H4 (cell line): ENCODE measurements at regions not wholly inside any gene's neighbourhood (a gene's known extent, or its start where the extent isn't known, plus 50 kb on each side); places are given as distances from the start of the nearest gene placed in this dataset.

Source experiments
- DNase-seq: peaks from one replicate; pipeline ENCODE4 v3.0.0-alpha.2; 2015; ENCODE audit warnings: low spot score

DNA sequence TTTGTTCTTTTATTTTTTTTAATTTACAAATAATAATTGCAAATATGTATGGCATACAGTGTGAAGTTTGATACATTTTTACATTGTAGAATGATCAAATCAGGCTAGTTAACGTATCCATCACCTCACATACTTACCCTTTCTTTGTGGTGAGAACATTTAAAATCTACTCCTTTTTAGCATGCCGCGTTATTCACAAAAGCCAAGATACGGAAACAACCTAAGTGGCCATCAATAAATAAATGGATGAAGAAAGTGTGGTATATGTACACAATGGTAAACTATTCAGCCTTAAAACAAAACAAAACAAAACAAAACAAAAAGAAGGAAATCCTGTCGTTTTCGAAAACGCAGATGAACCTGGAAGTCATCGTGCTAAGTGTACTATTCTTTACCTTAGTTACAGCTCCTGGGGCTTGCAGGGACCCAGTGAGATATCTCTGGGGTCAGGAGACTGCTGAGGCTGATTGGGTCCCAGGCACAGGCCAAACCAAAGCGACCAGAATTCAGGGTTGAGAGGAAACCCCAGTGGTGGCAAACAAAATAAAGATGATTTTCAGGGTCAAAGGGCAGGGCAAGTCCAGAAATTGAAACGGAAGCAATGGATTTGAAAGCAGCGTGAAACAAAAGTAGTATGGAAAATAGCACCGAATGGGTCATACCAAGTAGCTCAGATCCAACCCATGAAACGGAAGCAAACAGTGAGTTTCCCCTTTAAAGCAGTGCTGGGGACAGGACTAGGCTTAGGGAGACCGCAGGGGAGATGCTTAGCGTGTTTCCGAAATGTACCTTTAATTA is 188.2 kb downstream of the PLPP3 start:
- no peak for DNase-seq

DNA sequence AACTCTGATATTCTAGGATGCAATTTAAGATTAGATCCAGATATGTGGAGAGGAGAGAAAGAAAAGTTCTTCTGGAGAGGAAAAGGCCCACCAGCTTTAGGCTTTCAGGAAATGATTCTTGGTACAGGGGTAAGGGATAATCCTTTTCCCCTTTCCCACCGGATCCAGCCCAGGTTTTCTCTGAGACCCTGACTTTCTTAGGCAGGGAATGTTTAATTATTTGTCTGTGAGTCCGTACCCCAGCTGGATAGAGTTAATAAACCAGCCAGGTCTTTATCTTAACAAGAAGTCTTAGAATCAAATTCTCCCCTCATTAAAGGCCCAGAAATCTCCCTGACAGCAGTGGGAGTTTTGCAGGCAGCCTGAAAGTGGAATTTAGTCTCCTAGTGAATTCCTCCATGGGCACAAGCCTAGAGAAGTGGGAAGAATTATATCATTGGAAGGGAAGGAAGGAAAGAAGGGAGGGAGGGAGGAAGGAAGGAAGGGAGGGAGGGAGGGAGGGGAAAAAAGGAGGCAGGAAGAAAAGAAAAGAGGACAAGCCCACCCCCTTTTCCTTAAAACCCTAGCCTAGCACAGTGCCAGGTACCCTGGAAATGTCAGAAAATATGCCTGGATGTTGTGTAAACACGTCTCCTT is 189.0 kb downstream of the PLPP3 start:
- peak; percentile 38 for DNase-seq

DNA sequence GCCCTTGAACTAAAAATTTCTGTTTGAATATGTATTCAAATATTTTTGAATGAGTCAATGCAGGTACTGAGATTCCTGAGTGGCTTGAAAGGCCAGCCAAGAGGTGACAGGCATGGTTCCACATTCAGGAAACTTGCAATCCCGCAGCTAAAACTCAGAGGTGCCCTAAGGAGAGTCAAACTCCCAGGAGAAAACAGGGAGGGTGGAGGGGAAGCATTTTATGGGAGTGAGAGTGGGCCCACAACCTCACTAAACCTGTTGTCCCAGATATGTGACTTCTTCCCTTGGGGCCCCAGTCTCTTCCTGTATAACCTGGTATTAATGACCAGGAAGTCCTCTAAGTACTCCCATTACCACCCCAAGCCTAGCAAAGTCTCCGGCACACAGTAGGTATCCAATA is 189.6 kb downstream of the PLPP3 start:
- no peak for DNase-seq

DNA sequence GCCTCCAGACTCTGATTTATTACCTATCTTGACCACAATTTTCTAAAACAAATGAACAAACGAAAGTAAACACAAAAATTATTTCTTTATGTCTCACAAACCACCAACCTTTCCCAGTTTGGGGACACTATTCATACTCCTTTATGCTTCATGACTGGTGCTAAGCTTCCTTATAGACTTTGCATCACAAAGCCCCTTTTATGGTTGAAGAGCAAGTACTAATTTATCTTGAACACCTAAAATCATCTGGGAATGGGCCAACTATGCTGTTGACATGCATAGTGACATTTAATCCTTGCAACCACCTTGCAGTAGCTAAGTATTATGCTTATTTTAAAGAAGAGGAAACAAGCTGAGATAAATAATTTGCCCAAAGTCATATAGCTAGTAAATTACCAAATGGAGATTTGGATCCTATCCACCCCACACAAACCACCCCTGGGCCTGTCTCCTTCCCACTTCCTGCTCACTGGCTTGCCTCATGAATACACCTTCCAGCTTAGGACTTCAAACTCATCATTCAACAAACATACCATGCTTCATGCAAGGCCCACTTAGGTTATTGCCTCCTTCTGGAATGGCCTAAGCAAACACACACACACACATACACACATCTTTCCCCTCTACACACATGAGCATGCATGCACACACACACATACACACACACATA is 192.2 kb downstream of the PLPP3 start:
- peak; percentile 66 for DNase-seq

DNA sequence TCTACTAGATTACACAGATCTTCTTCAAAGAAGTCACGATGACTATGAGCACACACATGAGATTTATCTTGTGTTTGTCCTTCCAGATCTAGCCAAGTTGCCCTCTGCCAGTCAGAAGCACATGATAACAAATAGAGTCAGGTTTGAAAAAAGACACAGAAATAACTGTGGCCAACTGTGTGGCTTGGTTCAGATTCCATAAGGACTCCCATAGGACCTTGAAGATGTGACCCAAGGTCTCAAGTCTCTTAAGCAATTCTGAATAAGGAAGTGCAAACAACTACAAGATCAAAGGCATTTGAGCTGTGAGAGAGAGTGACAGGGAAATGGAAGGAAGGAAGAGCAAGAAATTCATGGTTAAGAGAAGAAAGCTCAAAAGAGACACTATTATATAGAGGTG is 194.0 kb downstream of the PLPP3 start:
- no peak for DNase-seq

DNA sequence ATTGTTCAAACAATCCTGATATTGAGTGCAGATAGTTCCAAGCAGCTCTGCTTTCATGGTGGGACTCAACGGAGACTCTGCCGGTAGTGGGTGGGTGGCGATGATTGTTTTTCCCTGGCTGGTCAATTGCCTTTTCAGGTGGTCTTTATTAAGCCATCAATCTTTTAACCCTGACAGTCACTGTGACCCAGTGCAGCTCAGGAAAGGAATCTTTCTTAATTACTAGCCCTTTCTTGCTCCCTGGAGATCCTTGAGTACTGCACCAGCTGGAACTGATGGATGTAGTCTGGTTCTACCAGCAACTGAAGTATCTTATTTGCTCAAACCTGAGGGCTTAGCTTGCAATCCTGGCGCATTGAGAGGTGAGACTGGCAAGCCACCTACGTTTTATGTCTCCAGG is 196.4 kb downstream of the PLPP3 start:
- DNase-seq: no peak

DNA sequence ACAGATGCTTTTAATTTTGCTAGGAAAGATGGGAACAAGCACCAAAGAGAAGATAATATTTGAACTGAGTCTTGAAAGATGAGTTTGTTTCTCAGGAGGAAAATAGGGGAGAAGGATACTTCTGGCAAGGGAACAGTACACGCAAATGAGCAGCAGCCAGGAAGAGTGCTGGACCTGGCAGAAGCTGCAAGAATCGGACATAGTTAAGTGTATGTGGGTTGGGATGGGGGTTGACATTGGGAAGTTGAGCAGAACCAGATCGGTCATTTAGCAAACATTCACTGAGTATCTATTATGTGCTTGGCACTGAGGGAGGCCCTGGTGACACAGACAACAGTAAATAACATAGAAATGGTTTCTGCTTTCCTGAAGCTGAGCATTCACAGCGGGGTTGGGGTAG is 198.8 kb downstream of the PLPP3 start:
- DNase-seq: no peak

DNA sequence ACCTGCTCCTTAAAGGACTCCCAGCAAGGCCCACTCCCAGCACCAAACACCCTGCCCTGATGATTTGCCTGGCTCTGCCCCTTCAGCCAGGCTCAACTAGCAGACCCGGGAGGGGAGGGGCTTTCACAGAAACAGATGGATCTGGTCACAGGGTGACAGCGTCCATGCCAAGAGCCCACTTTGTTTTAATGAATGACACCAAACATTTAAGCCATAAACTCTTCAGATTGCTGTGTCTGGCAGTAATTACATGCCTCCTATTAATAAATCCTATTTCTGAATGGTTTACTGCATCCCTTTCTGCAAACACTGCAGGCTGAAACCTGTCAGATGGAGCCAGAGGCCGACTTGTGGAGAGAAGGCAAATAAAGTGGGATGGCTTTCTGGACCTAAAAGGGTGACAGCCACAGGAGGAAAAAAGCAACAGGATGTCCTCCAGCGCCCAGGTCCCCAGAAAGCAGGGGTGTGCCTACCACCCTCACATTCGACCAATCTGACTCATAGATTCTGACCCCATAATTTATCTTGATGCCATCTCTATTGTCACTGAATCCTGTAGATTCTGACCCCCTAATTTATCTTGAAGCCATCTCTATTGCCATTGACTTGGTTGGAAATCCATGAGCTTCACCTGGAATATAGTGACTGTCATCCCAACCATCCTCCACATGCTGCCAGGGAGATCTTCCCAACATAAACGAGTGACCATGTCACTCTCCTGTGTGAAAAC is 200.9 kb downstream of the PLPP3 start:
- no peak for DNase-seq

DNA sequence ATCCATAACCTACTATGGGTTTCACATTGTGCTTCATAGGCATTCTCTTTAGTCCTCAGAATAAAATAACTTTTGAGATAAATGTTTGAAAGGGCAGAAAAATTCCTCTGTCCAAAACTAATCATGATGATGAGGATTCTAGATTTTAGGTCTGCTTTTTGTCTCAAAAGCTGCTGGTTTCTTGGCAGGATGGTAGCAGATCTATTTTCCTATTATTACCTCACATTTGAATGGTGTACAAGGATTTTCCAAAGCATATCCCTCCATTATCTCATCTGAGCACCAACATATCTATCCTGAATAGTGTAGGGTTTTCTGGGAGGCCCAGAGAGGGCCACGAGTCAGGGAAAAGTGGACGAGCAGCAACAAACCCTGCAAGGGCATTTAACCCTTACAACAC is 201.9 kb downstream of the PLPP3 start:
- no peak for DNase-seq

DNA sequence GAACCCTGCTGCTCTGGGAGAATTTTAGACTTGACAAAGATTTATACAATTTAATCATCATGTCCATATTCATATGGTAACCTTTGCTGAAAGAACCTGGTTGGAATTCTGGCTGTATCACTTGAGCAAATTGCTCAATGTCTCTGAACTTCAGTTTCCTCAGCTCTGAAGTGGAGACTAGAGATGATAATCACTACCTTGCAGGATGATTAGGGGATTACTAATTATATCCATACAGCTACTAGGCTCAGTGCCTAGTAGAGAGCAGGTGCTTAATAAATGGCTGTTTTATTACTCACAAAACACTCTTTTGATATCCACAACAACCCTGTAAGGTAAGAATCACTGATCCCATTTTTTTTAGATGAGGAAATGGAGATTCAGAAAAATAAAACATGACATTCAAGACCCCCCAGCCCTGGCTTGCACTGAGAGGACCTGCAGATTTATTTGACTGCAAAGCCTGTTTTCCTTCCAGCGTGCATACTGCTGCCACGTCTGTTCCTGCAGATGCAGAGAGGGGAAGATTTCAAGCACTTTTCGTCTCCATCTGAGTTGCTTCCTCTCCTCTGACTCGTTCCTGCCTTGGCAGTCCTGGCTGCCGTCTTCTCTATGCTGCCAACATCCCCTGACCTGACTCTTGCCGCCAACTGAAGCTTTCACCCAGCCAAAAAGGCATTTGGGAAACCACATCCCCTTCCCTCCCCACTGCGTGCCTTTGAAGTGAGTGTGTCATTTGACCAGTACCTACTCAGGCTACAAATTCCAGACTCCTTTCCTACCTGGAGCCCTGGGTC is 203.0 kb downstream of the PLPP3 start:
- DNase-seq: peak; percentile 70

DNA sequence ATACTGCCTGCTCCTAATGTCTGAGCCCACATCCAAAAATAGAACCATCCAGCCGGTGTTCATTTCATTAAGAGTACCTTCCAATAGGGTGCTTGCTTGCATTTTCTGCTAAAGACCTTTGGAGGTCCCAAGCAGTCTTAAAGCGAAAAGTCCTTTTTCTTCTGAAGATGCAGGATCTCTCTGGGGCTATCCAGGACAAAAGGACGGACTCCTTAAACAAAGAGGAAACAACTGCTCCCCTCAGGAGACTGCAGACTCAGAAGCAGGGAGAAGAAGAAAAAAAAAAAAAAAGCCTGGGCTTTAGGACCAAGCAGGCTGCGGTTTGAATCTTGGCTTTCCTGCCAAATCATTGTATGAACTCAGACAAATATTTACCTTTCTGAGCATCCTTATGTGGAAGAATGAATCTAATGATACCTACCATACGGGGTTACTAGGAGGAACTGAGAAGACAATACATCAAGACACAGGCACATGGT is 204.0 kb downstream of the PLPP3 start:
- peak; percentile 60 for DNase-seq

DNA sequence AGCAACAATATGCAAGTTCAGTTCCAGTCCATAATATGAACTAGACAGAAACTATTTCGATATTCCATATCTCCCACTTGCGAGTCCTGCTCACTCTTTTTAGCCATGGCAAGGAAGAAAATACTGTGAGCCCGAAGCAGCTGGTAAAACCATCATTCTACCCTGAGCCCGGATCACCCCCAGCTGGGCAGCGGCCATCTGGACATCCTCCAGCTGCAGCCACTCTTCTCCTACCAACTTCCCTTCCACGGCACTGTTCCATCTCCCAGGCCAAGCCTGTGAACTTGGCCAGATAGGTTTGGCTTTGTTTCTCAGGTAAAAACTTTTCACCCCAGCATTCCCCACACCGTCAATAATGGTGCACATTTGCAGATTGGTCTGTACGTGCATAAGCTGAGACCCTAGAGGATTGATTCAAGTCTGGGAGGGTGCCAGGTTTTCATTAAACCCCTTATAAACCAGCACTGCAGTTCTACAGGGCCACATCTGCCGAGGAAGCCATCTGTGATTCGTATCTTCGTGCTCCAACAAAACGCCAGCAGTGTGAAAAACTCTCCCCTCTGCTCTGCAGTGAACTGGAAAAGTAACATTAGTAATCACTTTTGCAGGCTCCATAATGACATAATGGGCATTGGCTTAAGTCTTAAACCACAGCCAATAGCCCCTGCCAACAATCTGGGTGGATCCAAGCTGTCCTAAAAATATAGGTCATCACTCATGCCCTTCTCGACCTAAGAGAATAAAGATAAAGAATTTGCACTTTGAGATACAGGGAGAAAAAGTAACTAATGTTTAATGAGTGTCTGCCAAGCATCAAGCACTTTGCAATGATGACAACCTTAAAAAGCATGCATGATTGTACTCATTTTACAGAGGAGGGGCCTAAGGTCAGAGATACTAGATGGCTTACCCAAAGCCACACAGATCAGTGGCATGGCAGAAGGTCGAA is 205.1 kb downstream of the PLPP3 start:
- DNase-seq: no peak

DNA sequence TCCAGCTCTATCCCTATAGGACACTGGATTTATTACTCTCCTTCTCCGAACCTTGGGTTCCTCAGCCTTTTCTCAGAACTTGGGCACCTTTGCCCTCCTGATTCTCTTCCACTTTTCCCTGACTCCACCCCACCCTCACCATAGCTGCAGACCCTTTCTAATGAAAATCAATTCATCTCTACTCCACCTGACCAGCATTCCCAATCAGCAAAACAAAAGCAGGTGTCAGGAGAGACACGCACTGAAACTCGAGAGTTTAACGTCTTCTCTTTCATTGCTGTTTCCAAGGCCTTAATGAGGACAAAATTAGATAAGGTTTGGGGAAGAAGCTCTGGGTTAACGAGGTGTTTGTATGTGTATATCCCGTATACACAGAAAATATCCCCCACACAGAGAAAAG is 208.8 kb downstream of the PLPP3 start:
- DNase-seq: no peak

DNA sequence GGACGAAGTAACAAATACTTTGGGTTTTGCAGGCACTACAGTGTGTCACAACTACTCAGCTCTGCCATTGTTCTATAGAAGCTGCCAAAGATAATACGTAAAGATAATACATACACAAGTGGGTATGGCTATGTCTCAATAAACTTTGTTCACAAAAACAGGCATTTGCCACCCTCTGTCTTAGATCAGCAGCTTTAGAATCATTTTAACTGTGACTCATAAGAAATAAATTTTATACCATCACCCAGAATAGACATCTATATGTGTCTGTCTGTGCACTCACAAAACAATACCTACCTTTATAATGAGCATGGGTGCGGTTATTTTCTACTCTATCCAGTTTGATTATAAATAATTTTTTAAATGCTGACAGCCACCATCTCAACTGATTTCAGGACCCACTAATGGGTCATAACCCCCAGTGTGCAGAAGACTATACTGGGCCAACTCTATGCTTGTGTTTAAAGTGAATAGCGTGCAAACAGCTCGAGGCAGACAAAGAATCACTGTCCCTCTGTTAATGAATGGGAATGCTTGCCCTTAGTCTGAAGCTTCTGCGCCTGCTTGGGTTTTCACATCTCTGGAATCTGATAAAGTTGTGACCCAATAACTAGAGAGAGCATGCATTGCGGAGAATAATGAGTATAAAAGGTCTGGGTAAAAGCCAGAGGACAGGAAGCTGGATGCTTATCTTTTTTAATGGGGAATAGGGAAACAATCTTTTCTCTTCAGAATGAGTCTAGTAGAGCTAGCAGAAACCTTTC is 216.2 kb downstream of the PLPP3 start:
- DNase-seq: no peak

DNA sequence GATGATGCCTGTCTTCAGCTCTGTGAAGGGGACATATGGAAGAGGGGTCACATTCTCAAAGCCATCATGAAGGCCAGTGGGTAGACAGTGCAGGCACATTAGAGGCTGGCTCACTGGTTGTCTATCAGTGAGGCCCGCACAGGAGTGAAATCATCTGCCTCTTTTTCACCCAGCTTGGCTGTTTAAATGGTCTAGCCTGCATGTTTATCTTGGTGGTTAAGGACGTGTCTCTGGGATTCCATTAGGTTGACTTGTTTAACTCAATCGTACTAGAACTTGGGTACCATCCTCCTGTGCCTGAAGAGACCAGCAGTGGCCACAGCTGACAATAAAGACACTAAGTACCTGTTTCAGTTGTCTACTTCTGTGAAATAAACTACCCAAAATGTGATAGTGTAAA is 219.3 kb downstream of the PLPP3 start:
- DNase-seq: no peak

DNA sequence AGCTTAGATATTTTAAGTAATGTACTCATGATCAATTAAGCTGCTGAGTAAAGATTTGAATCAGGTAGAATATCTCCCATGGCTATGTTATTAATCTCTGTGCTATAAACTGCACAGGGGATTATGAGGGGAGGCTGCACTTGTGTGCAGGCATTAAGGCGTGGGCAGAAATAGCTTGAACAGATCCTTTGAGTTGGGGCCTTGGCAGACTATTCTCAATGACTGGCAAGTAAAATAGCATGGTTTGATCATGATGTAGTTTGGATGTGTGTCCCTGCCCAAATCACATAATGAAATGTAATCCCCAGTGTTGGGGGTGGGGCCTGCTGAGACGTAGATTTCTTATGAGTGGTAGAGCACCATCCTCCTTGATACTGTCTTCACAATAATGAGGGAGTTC is 220.3 kb downstream of the PLPP3 start:
- no peak for DNase-seq

DNA sequence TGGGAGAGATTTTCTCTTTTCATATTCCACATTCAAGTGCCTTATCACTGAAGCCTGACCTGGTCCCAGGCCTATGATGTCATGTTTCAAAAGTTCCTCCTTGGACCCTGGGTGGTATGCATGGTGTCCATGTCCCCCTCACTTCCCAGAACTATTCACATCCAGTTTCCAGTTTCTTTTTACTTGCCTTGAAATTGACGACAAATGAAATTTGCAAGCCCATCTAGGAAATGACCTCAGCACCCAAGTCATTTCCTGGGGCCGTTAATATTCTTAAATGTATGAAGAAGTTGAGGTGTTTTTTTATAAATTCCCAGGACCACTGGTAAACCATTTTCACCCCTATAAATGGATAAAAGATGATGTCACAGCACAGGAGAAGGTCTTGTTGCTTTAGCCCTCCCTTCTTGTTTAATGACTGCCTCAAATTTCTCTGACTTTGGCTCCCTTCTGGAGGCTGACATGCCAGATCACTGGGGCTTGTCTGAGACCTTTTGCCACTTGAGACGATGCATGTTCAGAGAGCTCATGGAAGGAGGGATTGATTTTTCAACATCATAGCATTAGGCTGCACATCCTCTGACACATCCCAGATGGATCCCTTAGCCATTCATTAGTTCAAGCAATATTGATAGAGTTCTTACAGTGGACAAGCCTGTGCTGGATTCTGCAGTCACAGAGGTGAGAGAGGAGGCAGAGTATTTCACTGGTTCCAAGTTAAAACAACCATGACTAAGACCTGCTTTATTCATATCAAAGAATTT is 221.3 kb downstream of the PLPP3 start:
- no peak for DNase-seq

DNA sequence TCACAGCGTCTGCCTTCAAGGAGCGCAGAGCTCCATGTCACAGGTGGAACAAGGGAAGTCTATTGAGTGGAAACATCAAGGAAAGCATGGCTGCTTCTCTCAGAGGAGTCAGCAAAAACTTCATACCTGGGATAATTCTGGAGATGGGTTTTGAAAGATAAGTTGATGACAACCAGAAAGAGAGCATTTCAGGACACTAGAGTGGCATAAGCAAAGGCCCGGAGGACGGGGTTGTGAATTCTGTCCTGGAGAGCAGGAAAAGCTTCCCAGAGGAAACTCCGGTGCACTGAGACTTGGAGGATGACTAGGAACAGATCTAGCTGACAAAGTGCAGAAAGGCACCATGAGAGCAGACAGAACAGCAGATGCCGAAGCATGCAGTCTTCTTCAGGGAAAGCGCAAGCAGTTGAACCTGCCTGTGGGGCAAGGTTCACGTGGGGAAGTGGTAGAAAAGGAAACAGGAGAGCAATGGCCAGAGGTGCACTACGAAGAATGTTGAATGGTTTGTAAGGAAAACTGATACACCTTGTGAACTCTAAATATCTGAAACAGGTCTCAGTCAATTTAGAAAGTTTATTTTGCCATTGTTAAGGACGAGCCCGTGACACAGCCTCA is 222.9 kb downstream of the PLPP3 start:
- no peak for DNase-seq
